Brain microvascular endothelial cell (primary cell): ENCODE measurements at regions not wholly inside any gene's neighbourhood (a gene's known extent, or its start where the extent isn't known, plus 50 kb on each side); places are given as distances from the start of the nearest gene placed in this dataset.

Source experiments
- DNase-seq: peaks from one replicate; pipeline ENCODE4 v3.0.0-alpha.2; 2020
- H3K27ac ChIP-seq: fragments of 250-450 bp; sonication (Bioruptor Pico); 2 replicates; pipeline ENCODE4 v1.5.1; 2020; ENCODE audit warnings: mild to moderate bottlenecking, moderate library complexity
- H3K27me3 ChIP-seq: fragments of 250-450 bp; sonication (Bioruptor Pico); replicated peaks from 2 replicates; pipeline ENCODE4 v1.5.1; 2020; ENCODE audit warnings: mild to moderate bottlenecking
- H3K36me3 ChIP-seq: fragments of 250-450 bp; sonication (Bioruptor Pico); replicated peaks from 2 replicates; pipeline ENCODE4 v1.5.1; 2020; ENCODE audit warnings: mild to moderate bottlenecking
- H3K4me3 ChIP-seq: 2 replicates; pipeline ENCODE4 v1.5.1; 2011; ENCODE audit warnings: low read depth, mild to moderate bottlenecking, control low read depth, low read length, moderate library complexity
- CTCF ChIP-seq: IDR thresholded peaks from 2 replicates; pipeline ENCODE4 v1.5.1; 2011; ENCODE audit warnings: low read depth, mild to moderate bottlenecking, moderate library complexity, low read length, control low read depth, inconsistent platforms; ENCODE audit errors: missing control alignments
- in situ Hi-C: cut with HindIII; loops from 2 replicates; pipeline ENCODE4 v1.10.0; 2017; ENCODE audit warnings: low sequenced_read_pairs, low pct_ligation_motif_present

GRCh38 chr1:58067082-58067481 lies 479.4 kb downstream of the OMA1 start:
- H3K4me3 ChIP-seq: no peak overlapping the region
- no peaks in the 10 kb centered on the region for H3K27me3 ChIP-seq
- no peak overlapping the region for H3K27ac ChIP-seq
- H3K36me3 ChIP-seq: no peaks in the 10 kb centered on the region
- no peak for TF ChIP-seq CTCF
- no peak for DNase-seq
- in situ Hi-C loops: no loop called here

- TF ChIP-seq CTCF: no peak
- Histone ChIP-seq H3K27ac (no peak overlapping the region), H3K36me3 (no peaks in the 10 kb centered on the region), H3K4me3 (no peak overlapping the region), H3K27me3 (no peaks in the 10 kb centered on the region)
- in situ Hi-C loops: no loop called here
- DNase-seq: no peak
Observed at GRCh38 chr1:58065520-58065919, 481.0 kb downstream of the OMA1 start.

DNA sequence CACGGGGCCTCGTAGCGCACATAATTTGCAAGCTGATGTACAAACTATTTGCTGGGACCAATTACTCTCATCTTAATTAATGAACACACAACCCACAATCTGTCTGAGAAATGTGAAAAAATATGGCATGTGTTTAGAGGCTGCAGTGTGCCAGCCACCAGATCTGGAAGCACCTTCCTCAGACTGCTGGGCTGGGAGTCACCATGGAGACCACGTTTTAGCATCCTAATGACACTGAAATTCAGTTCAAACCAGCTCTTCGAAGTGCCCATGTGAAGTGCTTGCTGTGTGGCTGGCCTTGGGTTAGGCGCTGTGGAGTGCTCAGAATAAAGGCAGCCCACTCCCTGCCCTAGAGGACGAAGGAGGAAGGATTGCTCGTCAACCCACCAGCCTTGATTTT lies 482.4 kb downstream of the OMA1 start:
- no peak overlapping the region for H3K4me3 ChIP-seq
- H3K27me3 ChIP-seq: no peaks in the 10 kb centered on the region
- in situ Hi-C loops: no loop called here
- H3K27ac ChIP-seq: no peak overlapping the region
- DNase-seq: no peak
- H3K36me3 ChIP-seq: no peaks in the 10 kb centered on the region
- TF ChIP-seq CTCF: no peak

DNA sequence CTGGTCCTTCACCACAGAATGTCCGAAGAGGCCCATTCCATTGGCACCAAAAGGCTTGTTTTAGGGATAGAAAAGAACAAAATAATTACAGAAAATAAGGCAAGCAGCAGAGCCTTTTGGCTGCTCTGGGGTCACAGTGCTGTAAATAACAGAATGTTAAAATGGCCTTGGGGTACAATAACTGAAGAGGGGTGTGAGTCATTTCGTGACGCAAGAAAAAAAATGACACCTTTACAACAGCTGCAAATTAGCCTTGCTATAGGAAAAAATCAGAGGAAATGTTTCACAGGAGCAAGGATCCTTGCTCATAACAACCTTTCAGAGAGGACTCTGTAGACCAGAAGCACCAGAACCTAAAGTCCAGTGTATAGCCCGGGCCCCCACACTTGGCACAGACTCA lies 483.4 kb downstream of the OMA1 start:
- in situ Hi-C loops: no loop called here
- no peak for DNase-seq
- no peaks in the 10 kb centered on the region for H3K36me3 ChIP-seq
- no peaks in the 10 kb centered on the region for H3K27me3 ChIP-seq
- TF ChIP-seq CTCF: no peak
- H3K27ac ChIP-seq: no peak overlapping the region
- no peak overlapping the region for H3K4me3 ChIP-seq

DNA sequence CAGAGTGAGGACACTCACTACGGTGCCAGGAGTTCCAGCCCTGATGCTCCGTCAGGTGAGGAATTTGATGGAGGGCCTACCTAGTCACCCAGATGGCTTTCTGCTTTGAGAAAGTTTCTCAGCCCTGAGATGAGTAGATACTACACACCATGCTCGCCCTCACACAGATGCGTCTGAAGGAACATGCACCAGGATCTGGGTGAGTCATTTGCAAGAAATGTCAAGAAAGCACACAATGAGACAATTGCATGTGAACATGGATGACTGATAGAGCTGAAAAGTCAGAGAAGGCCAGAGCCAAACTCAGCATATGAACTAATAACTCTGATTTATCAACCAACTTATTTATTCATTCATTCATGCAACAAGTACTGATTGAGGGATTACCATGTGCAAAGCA lies 483.9 kb downstream of the OMA1 start:
- no peak overlapping the region for H3K4me3 ChIP-seq
- no peak overlapping the region for H3K27ac ChIP-seq
- DNase-seq: no peak
- H3K36me3 ChIP-seq: no peaks in the 10 kb centered on the region
- H3K27me3 ChIP-seq: no peaks in the 10 kb centered on the region
- in situ Hi-C loops: no loop called here
- no peak for TF ChIP-seq CTCF

DNA sequence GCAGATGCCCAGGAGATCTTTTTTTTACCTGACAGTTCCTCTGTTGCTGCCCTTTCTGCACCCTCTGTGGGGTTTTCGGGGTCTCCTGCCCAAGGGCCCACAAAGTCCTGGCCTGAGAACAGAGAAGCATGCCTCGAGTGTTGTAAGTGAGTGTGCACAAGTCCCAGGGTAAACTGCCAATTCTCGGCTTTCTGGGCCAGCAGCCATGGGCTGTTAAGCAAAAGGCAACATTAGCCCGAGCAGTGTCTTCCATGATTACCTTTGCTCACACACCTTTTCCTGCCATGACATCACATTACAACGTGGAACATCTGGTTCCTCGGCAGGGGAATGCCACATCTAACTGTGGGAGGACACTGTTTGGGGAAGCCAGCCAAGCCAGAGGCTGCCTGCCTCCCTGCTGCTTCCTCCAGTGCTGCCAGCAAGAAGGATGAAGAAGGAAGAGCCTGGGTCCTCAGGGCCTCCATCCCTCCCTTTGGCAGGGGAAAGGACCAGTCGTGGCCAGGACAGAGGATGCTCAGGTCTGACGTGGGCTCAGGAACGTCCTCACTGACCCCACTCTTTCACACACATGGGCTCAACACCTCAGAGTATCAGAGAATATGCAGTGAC lies 485.9 kb downstream of the OMA1 start:
- in situ Hi-C loops: no loop called here
- no peak for TF ChIP-seq CTCF
- Histone ChIP-seq H3K27ac (no peak overlapping the region), H3K27me3 (no peaks in the 10 kb centered on the region), H3K36me3 (no peaks in the 10 kb centered on the region), H3K4me3 (no peak overlapping the region)
- DNase-seq: no peak
